ENCODE measurements at regions not wholly inside any gene's neighbourhood (a gene's known extent, or its start where the extent isn't known, plus 50 kb on each side); places are given as distances from the start of the nearest gene placed in this dataset.
"Not testable (repeated sequence)": the region's sequence is repeated elsewhere in the genome, so short reads cannot be mapped to it uniquely, and the experiment has no call there.

GRCh38 chr7:131676850-131677249 is 120.4 kb upstream of the PODXL start:
- DNase-seq (ENCODE audit: low read depth in 1 of 2, low spot score in 1 of 2); H3K27ac ChIP-seq (replicated peaks); H3K27me3 ChIP-seq (ENCODE audit: insufficient read depth, poor library complexity, severe bottlenecking); H3K4me3 ChIP-seq (replicated peaks; ENCODE audit: insufficient read depth, low read length): not testable (repeated sequence)

- no peak for DNase-seq (ENCODE audit: low read depth in 1 of 2, low spot score in 1 of 2)
- TF ChIP-seq SPI1 (IDR thresholded peaks at IDR 0.05; ENCODE audit: borderline replicate concordance, low read depth): no peak
- TF ChIP-seq POLR2AphosphoS5 (IDR thresholded peaks at IDR 0.05; ENCODE audit: low read depth): no peak
- no peak for TF ChIP-seq CTCF (IDR thresholded peaks at IDR 0.05; ENCODE audit: insufficient read depth, low read length)
- TF ChIP-seq GABPA (IDR thresholded peaks at IDR 0.05; ENCODE audit: low read depth): no peak
- TF ChIP-seq, protein P1, sequence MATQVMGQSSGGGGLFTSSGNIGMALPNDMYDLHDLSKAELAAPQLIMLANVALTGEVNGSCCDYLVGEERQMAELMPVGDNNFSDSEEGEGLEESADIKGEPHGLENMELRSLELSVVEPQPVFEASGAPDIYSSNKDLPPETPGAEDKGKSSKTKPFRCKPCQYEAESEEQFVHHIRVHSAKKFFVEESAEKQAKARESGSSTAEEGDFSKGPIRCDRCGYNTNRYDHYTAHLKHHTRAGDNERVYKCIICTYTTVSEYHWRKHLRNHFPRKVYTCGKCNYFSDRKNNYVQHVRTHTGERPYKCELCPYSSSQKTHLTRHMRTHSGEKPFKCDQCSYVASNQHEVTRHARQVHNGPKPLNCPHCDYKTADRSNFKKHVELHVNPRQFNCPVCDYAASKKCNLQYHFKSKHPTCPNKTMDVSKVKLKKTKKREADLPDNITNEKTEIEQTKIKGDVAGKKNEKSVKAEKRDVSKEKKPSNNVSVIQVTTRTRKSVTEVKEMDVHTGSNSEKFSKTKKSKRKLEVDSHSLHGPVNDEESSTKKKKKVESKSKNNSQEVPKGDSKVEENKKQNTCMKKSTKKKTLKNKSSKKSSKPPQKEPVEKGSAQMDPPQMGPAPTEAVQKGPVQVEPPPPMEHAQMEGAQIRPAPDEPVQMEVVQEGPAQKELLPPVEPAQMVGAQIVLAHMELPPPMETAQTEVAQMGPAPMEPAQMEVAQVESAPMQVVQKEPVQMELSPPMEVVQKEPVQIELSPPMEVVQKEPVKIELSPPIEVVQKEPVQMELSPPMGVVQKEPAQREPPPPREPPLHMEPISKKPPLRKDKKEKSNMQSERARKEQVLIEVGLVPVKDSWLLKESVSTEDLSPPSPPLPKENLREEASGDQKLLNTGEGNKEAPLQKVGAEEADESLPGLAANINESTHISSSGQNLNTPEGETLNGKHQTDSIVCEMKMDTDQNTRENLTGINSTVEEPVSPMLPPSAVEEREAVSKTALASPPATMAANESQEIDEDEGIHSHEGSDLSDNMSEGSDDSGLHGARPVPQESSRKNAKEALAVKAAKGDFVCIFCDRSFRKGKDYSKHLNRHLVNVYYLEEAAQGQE (IDR thresholded peaks at IDR 0.05; ENCODE audit: insufficient replicate concordance, low read depth): no peak
- no peak overlapping the region for H3K27ac ChIP-seq (replicated peaks)
- no peak overlapping the region for H3K4me3 ChIP-seq (replicated peaks; ENCODE audit: insufficient read depth, low read length)
- H3K27me3 ChIP-seq (ENCODE audit: insufficient read depth, poor library complexity, severe bottlenecking): peaks cover 2% of the 10 kb centered on the region
Observed at GRCh38 chr7:131674131-131674530, 117.7 kb upstream of the PODXL start.

DNA sequence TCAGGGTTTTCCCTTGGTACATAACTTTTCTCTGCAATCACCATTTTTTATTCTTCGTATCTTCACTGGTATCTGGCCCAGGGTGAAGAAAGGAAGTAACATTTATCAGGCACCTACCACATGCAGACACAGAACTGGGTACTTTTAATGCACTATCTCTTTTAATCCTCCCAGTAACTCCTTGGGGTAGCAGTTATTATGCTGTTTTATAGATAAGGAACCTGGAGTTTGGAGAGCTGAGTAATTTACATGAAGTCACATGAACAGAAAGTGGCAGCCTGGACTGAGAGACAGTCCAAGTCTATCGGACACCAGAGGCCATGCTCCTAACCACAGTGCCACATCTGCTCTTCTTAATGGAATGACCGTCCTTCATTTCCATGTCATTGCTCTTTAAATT is 117.1 kb upstream of the PODXL start:
- TF ChIP-seq CTCF (IDR thresholded peaks at IDR 0.05; ENCODE audit: insufficient read depth, low read length) (no peak), POLR2AphosphoS5 (IDR thresholded peaks at IDR 0.05; ENCODE audit: low read depth) (no peak), GABPA (IDR thresholded peaks at IDR 0.05; ENCODE audit: low read depth) (no peak), SPI1 (IDR thresholded peaks at IDR 0.05; ENCODE audit: borderline replicate concordance, low read depth) (no peak)
- TF ChIP-seq, protein P1 (IDR thresholded peaks at IDR 0.05; ENCODE audit: insufficient replicate concordance, low read depth): no peak
- no peak overlapping the region for H3K27ac ChIP-seq (replicated peaks)
- H3K27me3 ChIP-seq (ENCODE audit: insufficient read depth, poor library complexity, severe bottlenecking): peaks cover 2% of the 10 kb centered on the region
- no peak overlapping the region for H3K4me3 ChIP-seq (replicated peaks; ENCODE audit: insufficient read depth, low read length)
- no peak for DNase-seq (ENCODE audit: low read depth in 1 of 2, low spot score in 1 of 2)

DNA sequence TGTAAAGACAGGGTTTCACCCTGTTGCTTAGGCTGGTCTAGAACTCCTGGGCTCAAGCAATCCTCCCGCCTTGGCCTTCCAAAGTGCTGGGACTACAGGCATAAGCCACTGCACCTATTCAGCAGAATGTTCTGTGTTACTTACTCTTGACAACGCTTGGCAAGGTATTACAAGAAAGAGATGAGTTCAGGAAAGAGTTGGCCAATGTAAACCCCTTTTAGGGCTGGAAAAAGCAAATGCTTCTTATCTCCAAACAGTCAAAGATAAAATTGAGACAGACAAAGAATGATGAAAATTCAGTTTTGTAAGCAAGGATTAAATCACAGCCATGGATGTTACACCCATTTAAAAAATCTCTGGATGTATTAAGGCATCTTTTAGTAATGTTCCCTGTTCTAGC is 114.0 kb upstream of the PODXL start:
- DNase-seq (ENCODE audit: low read depth in 1 of 2, low spot score in 1 of 2): no peak
- Histone ChIP-seq H3K27me3 (ENCODE audit: insufficient read depth, poor library complexity, severe bottlenecking) (peaks cover 2% of the 10 kb centered on the region), H3K27ac (replicated peaks) (no peak overlapping the region), H3K4me3 (replicated peaks; ENCODE audit: insufficient read depth, low read length) (no peak overlapping the region)
- TF ChIP-seq GABPA (IDR thresholded peaks at IDR 0.05; ENCODE audit: low read depth) (no peak), POLR2AphosphoS5 (IDR thresholded peaks at IDR 0.05; ENCODE audit: low read depth) (no peak), SPI1 (IDR thresholded peaks at IDR 0.05; ENCODE audit: borderline replicate concordance, low read depth) (no peak), CTCF (IDR thresholded peaks at IDR 0.05; ENCODE audit: insufficient read depth, low read length) (no peak)
- TF ChIP-seq, protein P1 (IDR thresholded peaks at IDR 0.05; ENCODE audit: insufficient replicate concordance, low read depth): no peak
